Keratinocyte (primary cell): ENCODE measurements at regions not wholly inside any gene's neighbourhood (a gene's known extent, or its start where the extent isn't known, plus 50 kb on each side); places are given as distances from the start of the nearest gene placed in this dataset.

Source experiments
- DNase-seq: peaks from one replicate; pipeline ENCODE4 v3.0.0-alpha.2; 2011; ENCODE audit warnings: low read depth, missing footprints, low spot score
- FAIRE-seq: peaks from 2 replicates; lab custom pipeline; 2011; peaks lifted over from hg19 to GRCh38; lab: Jason Lieb, UNC
- H2AFZ ChIP-seq: 2 replicates; pipeline ENCODE4 v1.6.0; 2012; ENCODE audit warnings: low read length, control low read depth, inconsistent platforms; ENCODE audit not compliant: control insufficient read depth
- H3K27ac ChIP-seq: 2 replicates; pipeline ENCODE4 v1.5.1; 2011; ENCODE audit warnings: low read length; ENCODE audit not compliant: control insufficient read depth, insufficient read depth
- H3K27me3 ChIP-seq: 3 replicates; pipeline ENCODE4 v1.6.0; 2011; ENCODE audit warnings: low read length; ENCODE audit not compliant: control insufficient read depth, insufficient read depth; ENCODE audit errors: extremely low read depth
- H3K36me3 ChIP-seq, 2 experiments: 2 replicates in 1 of 2; 3 replicates in 1 of 2; pipeline ENCODE4 v1.5.1; 2011; ENCODE audit warnings: low read length in 2 of 2, mild to moderate bottlenecking in 1 of 2; ENCODE audit not compliant: control insufficient read depth in 2 of 2, insufficient read depth in 2 of 2; ENCODE audit errors: extremely low read depth in 1 of 2
- H3K4me1 ChIP-seq: 3 replicates; pipeline ENCODE4 v1.5.1; 2011; ENCODE audit warnings: low read length; ENCODE audit not compliant: control insufficient read depth, insufficient read depth; ENCODE audit errors: extremely low read depth
- H3K4me2 ChIP-seq: 3 replicates; pipeline ENCODE4 v1.6.0; 2011; ENCODE audit warnings: low read depth, low read length; ENCODE audit not compliant: control insufficient read depth, insufficient read depth; ENCODE audit errors: extremely low read depth
- H3K4me3 ChIP-seq, 3 experiments: fragments of 200-600 bp in 1 of 3; sonication (generic) in 1 of 3; 2 replicates in 2 of 3; 3 replicates in 1 of 3; pipeline ENCODE4 v1.5.1; 2011 to 2016; ENCODE audit warnings: low read length in 3 of 3, mild to moderate bottlenecking in 3 of 3, control low read depth in 2 of 3, inconsistent platforms in 1 of 3, low read depth in 1 of 3, mixed read lengths in 1 of 3, mixed run types in 1 of 3, moderate library complexity in 1 of 3; ENCODE audit not compliant: control insufficient read depth in 2 of 3, insufficient read depth in 2 of 3; ENCODE audit errors: extremely low read depth in 1 of 3
- H3K79me2 ChIP-seq: 2 replicates; pipeline ENCODE4 v1.6.0; 2012; ENCODE audit warnings: low read length; ENCODE audit not compliant: control insufficient read depth, insufficient read depth
- H3K9ac ChIP-seq: 3 replicates; pipeline ENCODE4 v1.6.0; 2011; ENCODE audit warnings: low read length; ENCODE audit not compliant: control insufficient read depth, insufficient read depth; ENCODE audit errors: extremely low read depth
- H3K9me1 ChIP-seq: 3 replicates; pipeline ENCODE4 v1.6.0; 2011; ENCODE audit warnings: low read length; ENCODE audit not compliant: control insufficient read depth, insufficient read depth; ENCODE audit errors: extremely low read depth
- H3K9me3 ChIP-seq: 2 replicates; pipeline ENCODE4 v1.5.1; 2012; ENCODE audit warnings: low read depth, low read length; ENCODE audit not compliant: control insufficient read depth
- H4K20me1 ChIP-seq: 3 replicates; pipeline ENCODE4 v1.6.0; 2011; ENCODE audit warnings: low read length; ENCODE audit not compliant: control insufficient read depth, insufficient read depth; ENCODE audit errors: extremely low read depth
- CTCF ChIP-seq, 3 experiments: IDR thresholded peaks in 1 of 3; conservative IDR thresholded peaks in 1 of 3; optimal IDR thresholded peaks in 1 of 3; 2 replicates in 2 of 3; 3 replicates in 1 of 3; pipeline versions ENCODE3 to v1.5.1; 2011; ENCODE audit warnings: low read length in 3 of 3, mild to moderate bottlenecking in 3 of 3, moderate library complexity in 2 of 3, control low read depth in 1 of 3, inconsistent platforms in 1 of 3; ENCODE audit not compliant: insufficient read depth in 2 of 3; ENCODE audit errors: extremely low read depth in 1 of 3
- EZH2 ChIP-seq: IDR thresholded peaks from one replicate; pipeline ENCODE4 v1.6.1; 2012; ENCODE audit warnings: inconsistent platforms, mild to moderate bottlenecking, low read length, moderate library complexity
- dilution Hi-C: fragments of 300-500 bp; cut with MboI; formaldehyde crosslinking; loops from one replicate; pipeline ENCODE4 v1.7.0; 2020; ENCODE audit warnings: low sequenced_read_pairs; ENCODE audit not compliant: extremely low pct_ligation_motif_present

- no peak overlapping the region for H2AFZ ChIP-seq
- dilution Hi-C loops: no loop called here
- no peak overlapping the region for H3K9ac ChIP-seq
- no peak for DNase-seq
- no peak for TF ChIP-seq EZH2
- TF ChIP-seq CTCF (optimal IDR thresholded peaks at IDR 0.05 in 1 of 3, IDR thresholded peaks at IDR 0.05 in 1 of 3, conservative IDR thresholded peaks at IDR 0.05 in 1 of 3; ENCODE audit: extremely low read depth in 1 of 3, insufficient read depth in 2 of 3, low read length in 3 of 3): no peak
- no peaks in the 10 kb centered on the region for H3K9me1 ChIP-seq
- no peak overlapping the region for H3K4me3 ChIP-seq
- H3K36me3 ChIP-seq: no peaks in the 10 kb centered on the region
- H3K79me2 ChIP-seq: no peaks in the 10 kb centered on the region
- no peak overlapping the region for H3K27ac ChIP-seq
- H3K9me3 ChIP-seq: no peaks in the 10 kb centered on the region
- H3K4me1 ChIP-seq: no peaks in the 10 kb centered on the region
- H4K20me1 ChIP-seq: no peaks in the 10 kb centered on the region
- FAIRE-seq: no peak
- no peaks in the 10 kb centered on the region for H3K27me3 ChIP-seq
- H3K4me2 ChIP-seq: no peak overlapping the region
Observed at GRCh38 chr1:189962181-189962580, 515.5 kb downstream of the BRINP3 start.

DNA sequence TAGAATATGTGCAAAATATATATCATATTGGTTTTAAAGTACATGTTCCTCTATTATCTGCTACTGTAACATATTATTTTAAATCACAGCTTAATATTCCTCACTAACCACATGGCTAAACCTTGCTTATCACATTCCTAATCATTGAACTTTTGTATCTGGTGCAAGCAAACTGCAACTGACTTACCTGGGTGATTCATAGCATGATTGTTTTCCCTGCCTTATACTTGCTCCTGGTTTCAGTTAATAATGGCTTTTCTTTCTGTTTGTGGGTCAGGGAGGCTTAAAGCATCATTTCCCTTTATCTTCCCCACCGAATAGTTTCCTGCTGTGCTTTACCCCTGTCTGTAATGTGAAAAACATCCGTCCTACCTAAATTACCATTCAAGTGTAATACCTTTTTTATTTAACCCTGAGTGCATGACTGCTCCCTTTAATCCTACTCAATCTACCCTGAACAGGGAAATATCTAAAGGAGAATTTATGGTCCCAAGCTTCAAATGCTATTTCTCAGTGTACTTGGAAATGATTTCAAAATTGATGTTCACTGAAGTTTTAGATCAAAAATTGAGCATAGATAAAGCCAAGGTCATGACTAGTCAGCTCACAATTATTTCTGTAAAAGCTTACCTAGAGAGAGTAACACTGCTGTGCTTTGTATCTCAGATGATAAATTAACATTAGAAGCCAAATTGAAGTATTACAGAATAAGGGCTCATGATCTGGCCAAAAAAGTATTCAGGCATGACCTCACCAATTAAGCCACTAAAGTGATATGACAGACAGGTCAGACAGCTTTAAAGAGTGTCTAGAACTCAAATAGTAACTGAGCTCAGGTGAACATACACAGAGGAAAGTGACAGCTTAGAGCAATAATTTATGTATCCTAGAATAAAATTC lies 507.1 kb downstream of the BRINP3 start:
- H3K9ac ChIP-seq: no peak overlapping the region
- no peak overlapping the region for H3K4me3 ChIP-seq
- no peaks in the 10 kb centered on the region for H3K79me2 ChIP-seq
- H3K4me1 ChIP-seq: no peaks in the 10 kb centered on the region
- H3K27me3 ChIP-seq: no peaks in the 10 kb centered on the region
- H4K20me1 ChIP-seq: no peaks in the 10 kb centered on the region
- H3K36me3 ChIP-seq: no peaks in the 10 kb centered on the region
- H3K9me1 ChIP-seq: no peaks in the 10 kb centered on the region
- H3K27ac ChIP-seq: no peak overlapping the region
- no peaks in the 10 kb centered on the region for H3K9me3 ChIP-seq
- no peak for FAIRE-seq
- no peak overlapping the region for H2AFZ ChIP-seq
- TF ChIP-seq CTCF (optimal IDR thresholded peaks at IDR 0.05 in 1 of 3, IDR thresholded peaks at IDR 0.05 in 1 of 3, conservative IDR thresholded peaks at IDR 0.05 in 1 of 3; ENCODE audit: extremely low read depth in 1 of 3, insufficient read depth in 2 of 3, low read length in 3 of 3) (no peak), EZH2 (no peak)
- no peak overlapping the region for H3K4me2 ChIP-seq
- no peak for DNase-seq
- dilution Hi-C loops: no loop called here
